HEK293 (cell line): ENCODE measurements at regions not wholly inside any gene's neighbourhood (a gene's known extent, or its start where the extent isn't known, plus 50 kb on each side); places are given as distances from the start of the nearest gene placed in this dataset.
A peak's percentile ranks its signal among the peaks of the same experiment; 100 is the strongest.

Source experiments
- CTCF ChIA-PET: fragments of 350-600 bp; formaldehyde crosslinking; extraction: SDS; loops from one replicate; lab custom pipeline; 2021; ENCODE audit warnings: antibody characterized with exemption; lab: Yijun Ruan, JAX
- POLR2A ChIA-PET: fragments of 300-600 bp; formaldehyde crosslinking; extraction: SDS; loops from one replicate; lab custom pipeline; 2020; ENCODE audit warnings: antibody characterized with exemption, inconsistent platforms; lab: Yijun Ruan, JAX
- H3K27ac ChIP-seq: fragments of 200-500 bp; sonication (Bioruptor generic); 2 replicates; pipeline ENCODE4 v1.5.1; 2014; ENCODE audit warnings: low read depth, low read length, control low read depth, inconsistent platforms; ENCODE audit errors: extremely low read depth
- H3K36me3 ChIP-seq, 2 experiments: fragments of 200-500 bp in 1 of 2; sonication (Bioruptor generic) in 1 of 2; 1 replicate in 1 of 2; 2 replicates in 1 of 2; pipeline ENCODE4 v1.5.1; 2014 to 2017; ENCODE audit warnings: inconsistent platforms in 2 of 2, low read length in 2 of 2; ENCODE audit not compliant: control insufficient read depth in 2 of 2, insufficient read depth in 1 of 2
- H3K4me1 ChIP-seq: fragments of 200-500 bp; sonication (Bioruptor generic); 2 replicates; pipeline ENCODE4 v1.5.1; 2014; ENCODE audit warnings: mild to moderate bottlenecking, low read length, inconsistent platforms; ENCODE audit not compliant: control insufficient read depth, insufficient read depth
- H3K4me3 ChIP-seq: 2 replicates; pipeline ENCODE4 v1.5.1; 2011; ENCODE audit warnings: low read depth, mild to moderate bottlenecking, control low read depth, low read length, moderate library complexity
- H3K9me3 ChIP-seq: fragments of 200-500 bp; sonication (Bioruptor generic); 2 replicates; pipeline ENCODE4 v1.5.1; 2014; ENCODE audit warnings: low read depth, low read length, inconsistent platforms; ENCODE audit not compliant: control insufficient read depth, insufficient read depth
- GLI2 ChIP-seq: fragments of 450-650 bp; formaldehyde crosslinking; IDR thresholded peaks from 2 replicates; pipeline ENCODE4; 2017; ENCODE audit warnings: missing biosample characterization, missing genetic modification characterization, low read depth, borderline replicate concordance
- KLF9 ChIP-seq: fragments of 450-650 bp; formaldehyde crosslinking; IDR thresholded peaks from 2 replicates; pipeline ENCODE4 v1.5.1; 2016; ENCODE audit warnings: missing biosample characterization, missing genetic modification characterization, low read depth
- PRDM10 ChIP-seq: fragments of 450-650 bp; formaldehyde crosslinking; IDR thresholded peaks from 2 replicates; pipeline ENCODE4 v1.5.1; 2016; ENCODE audit warnings: missing biosample characterization, missing genetic modification characterization
- ZBTB21 ChIP-seq: fragments of 450-650 bp; formaldehyde crosslinking; IDR thresholded peaks from 2 replicates; pipeline ENCODE4 v1.5.1; 2017; ENCODE audit warnings: missing biosample characterization, missing genetic modification characterization
- ZBTB44 ChIP-seq: fragments of 450-650 bp; IDR thresholded peaks from 2 replicates; pipeline ENCODE4 v1.5.1; 2018; ENCODE audit warnings: missing biosample characterization, mild to moderate bottlenecking, missing genetic modification characterization
- ZBTB8A ChIP-seq: fragments of 450-650 bp; formaldehyde crosslinking; IDR thresholded peaks from 2 replicates; pipeline ENCODE4 v1.5.1; 2016; ENCODE audit warnings: missing biosample characterization, missing genetic modification characterization
- ZNF155 ChIP-seq: fragments of 450-650 bp; formaldehyde crosslinking; IDR thresholded peaks from 2 replicates; pipeline ENCODE4 v1.5.1; 2016; ENCODE audit warnings: missing biosample characterization, missing genetic modification characterization
- ZNF157 ChIP-seq: fragments of 450-650 bp; formaldehyde crosslinking; IDR thresholded peaks from 2 replicates; pipeline ENCODE4 v1.5.1; 2016; ENCODE audit warnings: missing biosample characterization, missing genetic modification characterization
- ZNF175 ChIP-seq: fragments of 450-650 bp; formaldehyde crosslinking; IDR thresholded peaks from 2 replicates; pipeline ENCODE4 v1.5.1; 2016; ENCODE audit warnings: missing biosample characterization, missing genetic modification characterization
- ZNF341 ChIP-seq: fragments of 450-650 bp; formaldehyde crosslinking; IDR thresholded peaks from 2 replicates; pipeline ENCODE4; 2016; ENCODE audit warnings: low read depth, missing biosample characterization, missing genetic modification characterization
- ZNF354C ChIP-seq: fragments of 450-650 bp; formaldehyde crosslinking; IDR thresholded peaks from 2 replicates; pipeline ENCODE4 v1.5.1; 2016; ENCODE audit warnings: missing biosample characterization, missing genetic modification characterization, low read depth, borderline replicate concordance
- ZNF544 ChIP-seq: fragments of 450-650 bp; formaldehyde crosslinking; IDR thresholded peaks from 2 replicates; pipeline ENCODE4 v1.5.0; 2017; ENCODE audit warnings: missing biosample characterization, missing genetic modification characterization
- ZNF548 ChIP-seq: fragments of 450-650 bp; formaldehyde crosslinking; IDR thresholded peaks from 2 replicates; pipeline ENCODE4 v1.5.1; 2016; ENCODE audit warnings: missing biosample characterization, missing genetic modification characterization
- ZNF558 ChIP-seq: fragments of 450-650 bp; formaldehyde crosslinking; IDR thresholded peaks from 2 replicates; pipeline ENCODE4 v1.5.1; 2016; ENCODE audit warnings: missing biosample characterization, missing genetic modification characterization
- ZNF571 ChIP-seq: fragments of 450-650 bp; formaldehyde crosslinking; IDR thresholded peaks from 2 replicates; pipeline ENCODE4 v1.5.0; 2017; ENCODE audit warnings: missing biosample characterization, missing genetic modification characterization
- ZNF623 ChIP-seq: fragments of 450-650 bp; formaldehyde crosslinking; IDR thresholded peaks from 2 replicates; pipeline ENCODE4 v1.5.1; 2016; ENCODE audit warnings: missing biosample characterization, missing genetic modification characterization
- TF ChIP-seq, protein P1 (sequence below): fragments of 450-650 bp; formaldehyde crosslinking; IDR thresholded peaks from 2 replicates; pipeline ENCODE4 v1.5.1; 2016; ENCODE audit warnings: missing biosample characterization, missing genetic modification characterization, borderline replicate concordance
- TF ChIP-seq, protein P2 (sequence below): fragments of 450-650 bp; formaldehyde crosslinking; IDR thresholded peaks from 2 replicates; pipeline ENCODE4; 2016; ENCODE audit warnings: missing biosample characterization, missing genetic modification characterization
- TF ChIP-seq, protein P3 (sequence below): fragments of 450-650 bp; IDR thresholded peaks from 2 replicates; pipeline ENCODE4 v1.5.1; 2018; ENCODE audit warnings: missing biosample characterization, missing genetic modification characterization

DNA sequence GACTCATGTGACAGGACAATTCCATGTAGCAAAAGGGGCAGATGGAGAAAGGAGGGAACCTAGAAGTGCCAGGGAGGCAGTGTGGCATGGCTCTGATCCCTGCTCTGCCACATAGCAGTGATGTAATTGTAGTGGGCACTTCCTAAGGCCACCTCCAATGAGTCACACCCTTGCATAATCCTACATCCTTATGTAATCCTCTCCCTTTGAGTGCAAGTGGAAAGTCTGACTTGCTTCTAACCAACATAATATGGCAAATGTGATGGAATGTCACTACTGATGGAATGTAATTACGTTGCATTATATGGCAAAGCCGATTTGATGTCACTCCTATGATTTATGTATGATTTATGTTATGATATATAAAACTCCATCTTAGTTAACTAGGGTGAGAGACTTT lies 72.9 kb upstream of the ATP2C1 start (continued):
- TF ChIP-seq PRDM10 (tag by site-specific recombination) (peak; percentile 97), ZBTB8A (tag by site-specific recombination) (no peak), ZNF175 (no peak), ZNF548 (tag by site-specific recombination) (no peak), ZNF544 (no peak), ZBTB44 (tag by site-specific recombination) (no peak), ZNF558 (tag by site-specific recombination) (peak; percentile 63)

DNA sequence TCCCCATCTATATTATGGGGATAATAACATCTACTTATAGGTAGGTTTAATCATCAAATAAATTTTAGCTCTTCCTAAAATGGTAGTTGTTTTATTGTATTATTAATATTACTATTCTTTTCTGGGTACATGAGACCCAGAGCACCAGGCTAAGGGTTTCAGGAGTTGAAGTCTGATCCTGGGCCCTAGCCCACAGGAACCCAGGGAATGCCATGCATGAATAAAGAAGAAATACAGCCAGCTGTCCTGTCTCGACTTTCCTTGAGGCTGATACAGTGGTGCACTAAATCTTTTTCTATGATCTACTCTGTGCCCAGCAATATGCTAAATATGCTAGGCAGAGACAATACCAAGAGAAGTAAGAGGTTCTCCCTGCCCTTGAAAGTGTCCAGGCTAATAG lies 72.1 kb upstream of the ATP2C1 start:
- ChIA-PET POLR2A (no interaction called here), CTCF (interaction anchor here (0.7 kb wide), 1 partner anchor 401 kb away, joined by 3 read pairs; no protein-coding TSS in a partner anchor)
- H3K27ac ChIP-seq, result no peak overlapping the region
- H3K4me3 ChIP-seq, result no peak overlapping the region
- TF ChIP-seq KLF9 (tag by site-specific recombination) (no peak), ZNF155 (no peak), ZNF623 (tag by site-specific recombination) (no peak), ZNF354C (tag by site-specific recombination) (no peak)
- H3K9me3 ChIP-seq, result no peaks in the 10 kb centered on the region
- H3K36me3 ChIP-seq, result no peaks in the 10 kb centered on the region
- no peaks in the 10 kb centered on the region for H3K4me1 ChIP-seq

DNA sequence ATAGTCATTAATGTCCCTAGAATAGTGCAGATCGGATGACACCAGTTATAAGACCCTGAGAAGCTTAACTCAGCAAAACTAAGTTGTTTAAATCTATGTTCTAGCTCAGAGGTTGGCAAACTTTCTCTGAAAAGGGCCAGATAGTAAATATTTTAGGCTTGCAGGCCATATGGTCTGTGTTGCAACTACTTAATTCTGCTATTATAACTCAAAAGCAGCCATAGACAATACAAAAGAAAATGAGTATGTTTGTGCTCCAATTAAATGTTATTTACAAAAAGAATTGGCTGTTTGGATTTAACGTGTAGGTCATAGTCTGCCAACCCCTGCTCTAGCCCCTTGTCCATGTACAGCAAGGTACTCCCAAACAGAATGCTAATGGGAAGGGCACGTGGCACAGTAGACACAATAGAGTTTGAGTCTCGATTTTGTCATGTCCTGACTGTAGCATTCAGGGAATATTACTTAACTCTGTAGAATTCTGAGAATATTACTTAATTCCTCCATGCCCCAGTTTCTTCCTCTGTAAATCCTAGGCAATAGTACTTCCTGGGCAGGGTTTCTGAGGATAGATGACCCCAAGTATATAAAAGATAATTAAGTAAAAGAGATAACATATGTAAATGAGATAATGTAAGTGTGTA lies 70.5 kb upstream of the ATP2C1 start:
- Histone ChIP-seq H3K36me3 (no peaks in the 10 kb centered on the region), H3K27ac (no peak overlapping the region), H3K4me1 (no peaks in the 10 kb centered on the region), H3K9me3 (no peaks in the 10 kb centered on the region), H3K4me3 (no peak overlapping the region)
- POLR2A ChIA-PET, result no interaction called here
- CTCF ChIA-PET, result no interaction called here
- TF ChIP-seq ZNF571 (tag by site-specific recombination) (no peak), ZNF175 (no peak), ZNF623 (tag by site-specific recombination) (no peak), GLI2 (tag by site-specific recombination) (no peak), ZNF341 (tag by site-specific recombination) (no peak), ZNF157 (tag by site-specific recombination) (no peak), ZBTB21 (tag by site-specific recombination) (no peak)
- TF ChIP-seq, protein P1, sequence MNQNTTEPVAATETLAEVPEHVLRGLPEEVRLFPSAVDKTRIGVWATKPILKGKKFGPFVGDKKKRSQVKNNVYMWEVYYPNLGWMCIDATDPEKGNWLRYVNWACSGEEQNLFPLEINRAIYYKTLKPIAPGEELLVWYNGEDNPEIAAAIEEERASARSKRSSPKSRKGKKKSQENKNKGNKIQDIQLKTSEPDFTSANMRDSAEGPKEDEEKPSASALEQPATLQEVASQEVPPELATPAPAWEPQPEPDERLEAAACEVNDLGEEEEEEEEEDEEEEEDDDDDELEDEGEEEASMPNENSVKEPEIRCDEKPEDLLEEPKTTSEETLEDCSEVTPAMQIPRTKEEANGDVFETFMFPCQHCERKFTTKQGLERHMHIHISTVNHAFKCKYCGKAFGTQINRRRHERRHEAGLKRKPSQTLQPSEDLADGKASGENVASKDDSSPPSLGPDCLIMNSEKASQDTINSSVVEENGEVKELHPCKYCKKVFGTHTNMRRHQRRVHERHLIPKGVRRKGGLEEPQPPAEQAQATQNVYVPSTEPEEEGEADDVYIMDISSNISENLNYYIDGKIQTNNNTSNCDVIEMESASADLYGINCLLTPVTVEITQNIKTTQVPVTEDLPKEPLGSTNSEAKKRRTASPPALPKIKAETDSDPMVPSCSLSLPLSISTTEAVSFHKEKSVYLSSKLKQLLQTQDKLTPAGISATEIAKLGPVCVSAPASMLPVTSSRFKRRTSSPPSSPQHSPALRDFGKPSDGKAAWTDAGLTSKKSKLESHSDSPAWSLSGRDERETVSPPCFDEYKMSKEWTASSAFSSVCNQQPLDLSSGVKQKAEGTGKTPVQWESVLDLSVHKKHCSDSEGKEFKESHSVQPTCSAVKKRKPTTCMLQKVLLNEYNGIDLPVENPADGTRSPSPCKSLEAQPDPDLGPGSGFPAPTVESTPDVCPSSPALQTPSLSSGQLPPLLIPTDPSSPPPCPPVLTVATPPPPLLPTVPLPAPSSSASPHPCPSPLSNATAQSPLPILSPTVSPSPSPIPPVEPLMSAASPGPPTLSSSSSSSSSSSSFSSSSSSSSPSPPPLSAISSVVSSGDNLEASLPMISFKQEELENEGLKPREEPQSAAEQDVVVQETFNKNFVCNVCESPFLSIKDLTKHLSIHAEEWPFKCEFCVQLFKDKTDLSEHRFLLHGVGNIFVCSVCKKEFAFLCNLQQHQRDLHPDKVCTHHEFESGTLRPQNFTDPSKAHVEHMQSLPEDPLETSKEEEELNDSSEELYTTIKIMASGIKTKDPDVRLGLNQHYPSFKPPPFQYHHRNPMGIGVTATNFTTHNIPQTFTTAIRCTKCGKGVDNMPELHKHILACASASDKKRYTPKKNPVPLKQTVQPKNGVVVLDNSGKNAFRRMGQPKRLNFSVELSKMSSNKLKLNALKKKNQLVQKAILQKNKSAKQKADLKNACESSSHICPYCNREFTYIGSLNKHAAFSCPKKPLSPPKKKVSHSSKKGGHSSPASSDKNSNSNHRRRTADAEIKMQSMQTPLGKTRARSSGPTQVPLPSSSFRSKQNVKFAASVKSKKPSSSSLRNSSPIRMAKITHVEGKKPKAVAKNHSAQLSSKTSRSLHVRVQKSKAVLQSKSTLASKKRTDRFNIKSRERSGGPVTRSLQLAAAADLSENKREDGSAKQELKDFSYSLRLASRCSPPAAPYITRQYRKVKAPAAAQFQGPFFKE (tag by site-specific recombination), result no peak
- TF ChIP-seq, protein P2, sequence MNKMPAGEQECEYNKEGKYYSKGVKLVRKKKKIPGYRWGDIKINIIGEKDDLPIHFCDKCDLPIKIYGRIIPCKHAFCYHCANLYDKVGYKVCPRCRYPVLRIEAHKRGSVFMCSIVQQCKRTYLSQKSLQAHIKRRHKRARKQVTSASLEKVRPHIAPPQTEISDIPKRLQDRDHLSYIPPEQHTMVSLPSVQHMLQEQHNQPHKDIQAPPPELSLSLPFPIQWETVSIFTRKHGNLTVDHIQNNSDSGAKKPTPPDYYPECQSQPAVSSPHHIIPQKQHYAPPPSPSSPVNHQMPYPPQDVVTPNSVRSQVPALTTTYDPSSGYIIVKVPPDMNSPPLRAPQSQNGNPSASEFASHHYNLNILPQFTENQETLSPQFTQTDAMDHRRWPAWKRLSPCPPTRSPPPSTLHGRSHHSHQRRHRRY (tag by site-specific recombination), result no peak
- TF ChIP-seq, protein P3, sequence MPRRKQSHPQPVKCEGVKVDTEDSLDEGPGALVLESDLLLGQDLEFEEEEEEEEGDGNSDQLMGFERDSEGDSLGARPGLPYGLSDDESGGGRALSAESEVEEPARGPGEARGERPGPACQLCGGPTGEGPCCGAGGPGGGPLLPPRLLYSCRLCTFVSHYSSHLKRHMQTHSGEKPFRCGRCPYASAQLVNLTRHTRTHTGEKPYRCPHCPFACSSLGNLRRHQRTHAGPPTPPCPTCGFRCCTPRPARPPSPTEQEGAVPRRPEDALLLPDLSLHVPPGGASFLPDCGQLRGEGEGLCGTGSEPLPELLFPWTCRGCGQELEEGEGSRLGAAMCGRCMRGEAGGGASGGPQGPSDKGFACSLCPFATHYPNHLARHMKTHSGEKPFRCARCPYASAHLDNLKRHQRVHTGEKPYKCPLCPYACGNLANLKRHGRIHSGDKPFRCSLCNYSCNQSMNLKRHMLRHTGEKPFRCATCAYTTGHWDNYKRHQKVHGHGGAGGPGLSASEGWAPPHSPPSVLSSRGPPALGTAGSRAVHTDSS (tag by site-specific recombination), result no peak
